ENCODE measurements at regions not wholly inside any gene's neighbourhood (a gene's known extent, or its start where the extent isn't known, plus 50 kb on each side); places are given as distances from the start of the nearest gene placed in this dataset.
"Not testable (repeated sequence)": the region's sequence is repeated elsewhere in the genome, so short reads cannot be mapped to it uniquely, and the experiment has no call there.

GRCh38 chr7:81185072-81185471 is 266.2 kb upstream of the SEMA3C start:
- TF ChIP-seq, protein P1, sequence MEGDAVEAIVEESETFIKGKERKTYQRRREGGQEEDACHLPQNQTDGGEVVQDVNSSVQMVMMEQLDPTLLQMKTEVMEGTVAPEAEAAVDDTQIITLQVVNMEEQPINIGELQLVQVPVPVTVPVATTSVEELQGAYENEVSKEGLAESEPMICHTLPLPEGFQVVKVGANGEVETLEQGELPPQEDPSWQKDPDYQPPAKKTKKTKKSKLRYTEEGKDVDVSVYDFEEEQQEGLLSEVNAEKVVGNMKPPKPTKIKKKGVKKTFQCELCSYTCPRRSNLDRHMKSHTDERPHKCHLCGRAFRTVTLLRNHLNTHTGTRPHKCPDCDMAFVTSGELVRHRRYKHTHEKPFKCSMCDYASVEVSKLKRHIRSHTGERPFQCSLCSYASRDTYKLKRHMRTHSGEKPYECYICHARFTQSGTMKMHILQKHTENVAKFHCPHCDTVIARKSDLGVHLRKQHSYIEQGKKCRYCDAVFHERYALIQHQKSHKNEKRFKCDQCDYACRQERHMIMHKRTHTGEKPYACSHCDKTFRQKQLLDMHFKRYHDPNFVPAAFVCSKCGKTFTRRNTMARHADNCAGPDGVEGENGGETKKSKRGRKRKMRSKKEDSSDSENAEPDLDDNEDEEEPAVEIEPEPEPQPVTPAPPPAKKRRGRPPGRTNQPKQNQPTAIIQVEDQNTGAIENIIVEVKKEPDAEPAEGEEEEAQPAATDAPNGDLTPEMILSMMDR (IDR thresholded peaks at IDR 0.05): no peak
- Histone ChIP-seq H3K4me3 (no peak overlapping the region), H3K27ac (no peak overlapping the region)
- no peak for DNase-seq (ENCODE audit: low spot score)

- Histone ChIP-seq H3K27ac (no peak overlapping the region), H3K4me3 (no peak overlapping the region)
- TF ChIP-seq, protein P1 (IDR thresholded peaks at IDR 0.05): no peak
- no peak for DNase-seq (ENCODE audit: low spot score)
Observed at GRCh38 chr7:81183326-81183725, 264.5 kb upstream of the SEMA3C start.

DNA sequence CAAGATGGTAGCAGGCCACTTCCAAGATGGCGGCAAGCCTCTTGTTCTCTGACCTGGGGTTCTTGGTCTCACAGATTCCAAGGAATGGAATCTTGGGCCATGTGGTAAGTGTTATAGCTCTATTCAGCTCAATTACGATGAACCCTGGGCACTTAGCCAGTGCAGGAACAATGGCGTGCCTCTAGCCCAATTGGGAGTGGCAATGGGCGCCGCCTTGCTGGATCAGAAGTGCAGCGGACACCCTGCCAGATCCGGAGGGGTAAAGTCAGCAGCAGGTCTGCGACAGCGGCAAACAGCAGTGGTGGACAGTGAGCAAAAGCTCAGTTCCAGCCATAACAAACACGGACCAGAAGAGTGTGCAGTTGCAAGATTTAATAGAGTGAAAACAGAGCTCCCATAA is 263.2 kb upstream of the SEMA3C start:
- H3K27ac ChIP-seq; H3K4me3 ChIP-seq; DNase-seq (ENCODE audit: low spot score): not testable (repeated sequence)

GRCh38 chr7:81181066-81181465 is 262.2 kb upstream of the SEMA3C start:
- TF ChIP-seq, protein P1 (IDR thresholded peaks at IDR 0.05): no peak
- DNase-seq (ENCODE audit: low spot score): no peak
- H3K4me3 ChIP-seq: no peak overlapping the region
- no peak overlapping the region for H3K27ac ChIP-seq

DNA sequence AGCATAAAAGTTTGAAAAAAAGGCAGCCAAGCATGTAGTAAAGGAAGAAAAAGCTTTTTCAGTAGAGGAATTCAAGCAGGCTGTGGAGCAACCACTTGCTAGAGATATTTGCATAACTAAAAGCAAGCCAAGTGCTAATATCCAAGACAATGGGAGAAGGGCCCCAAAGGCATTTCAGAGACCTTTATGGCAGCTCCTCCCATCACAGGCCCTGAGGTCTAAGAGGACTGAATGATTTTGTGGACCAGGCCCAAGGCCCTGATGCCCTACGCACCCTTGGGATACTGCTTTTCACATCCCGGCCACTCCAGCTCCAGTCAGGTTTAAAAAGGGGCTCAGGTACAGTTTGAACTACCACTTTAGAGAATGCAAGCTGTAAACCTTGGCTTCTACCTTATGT is 261.7 kb upstream of the SEMA3C start:
- TF ChIP-seq, protein P1 (IDR thresholded peaks at IDR 0.05): no peak

DNA sequence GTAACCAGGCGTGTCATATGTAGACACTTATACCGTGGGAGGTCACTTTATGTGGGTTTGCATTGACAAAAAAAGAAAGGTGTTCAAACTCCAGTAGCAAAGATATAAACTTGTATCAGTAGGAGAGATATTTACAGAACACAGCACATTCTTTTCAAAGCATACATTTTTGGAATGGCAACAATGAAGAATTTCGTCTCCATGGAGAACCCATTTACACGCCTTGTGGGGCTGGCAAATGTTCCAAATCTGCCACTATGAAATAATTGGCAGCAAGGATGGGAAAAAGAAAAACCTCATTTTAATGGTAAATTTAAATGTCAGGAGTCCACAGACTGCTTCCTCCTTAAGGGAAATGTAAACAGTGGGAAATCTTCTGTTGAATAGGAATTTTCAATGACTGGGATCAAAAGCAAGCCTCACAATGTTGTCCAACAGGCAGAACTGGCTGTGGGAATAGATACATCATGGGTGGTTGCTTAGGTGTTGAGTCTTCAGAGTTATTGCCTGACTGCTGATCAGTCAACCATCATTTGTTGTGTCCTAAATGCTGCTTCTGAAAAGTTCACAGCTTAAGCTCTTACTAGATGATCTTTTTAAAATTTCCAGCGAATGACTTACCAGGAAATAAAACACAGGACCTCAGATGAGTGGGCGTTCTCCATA is 256.6 kb upstream of the SEMA3C start:
- Histone ChIP-seq H3K27ac (no peak overlapping the region), H3K4me3 (no peak overlapping the region)
- TF ChIP-seq, protein P1 (IDR thresholded peaks at IDR 0.05): no peak
- DNase-seq (ENCODE audit: low spot score): no peak

More for the DNA sequence above, 261.7 kb upstream of the SEMA3C start:
- DNase-seq (ENCODE audit: low spot score): no peak
- H3K27ac ChIP-seq: no peak overlapping the region
- H3K4me3 ChIP-seq: no peak overlapping the region

DNA sequence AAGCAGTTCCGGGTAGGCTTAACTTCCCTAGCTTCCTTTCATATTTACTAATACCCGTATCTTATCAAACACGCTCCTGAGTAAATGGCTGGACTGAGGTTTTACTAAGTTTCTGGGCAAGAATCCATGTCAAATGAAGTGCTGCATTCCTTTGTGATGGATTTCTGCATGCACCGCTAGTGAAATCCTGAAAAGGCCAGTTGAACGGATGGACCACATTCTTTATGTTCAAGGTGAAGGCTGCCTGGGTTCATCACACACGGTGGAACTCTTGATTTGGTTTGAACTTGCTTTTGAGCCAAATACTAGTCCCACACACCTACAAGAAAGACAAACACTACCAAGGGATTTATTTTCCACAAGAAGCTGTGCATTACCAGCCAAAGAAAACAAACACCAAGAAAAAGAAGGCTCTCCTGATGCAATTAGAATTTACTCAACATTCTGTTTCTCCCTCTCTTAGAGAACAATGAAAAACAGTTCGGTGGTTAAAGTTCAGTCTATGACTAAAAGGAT is 255.0 kb upstream of the SEMA3C start:
- Histone ChIP-seq H3K4me3 (peak overlapping the region; percentile 41), H3K27ac (no peak overlapping the region)
- TF ChIP-seq, protein P1 (IDR thresholded peaks at IDR 0.05): no peak
- DNase-seq (ENCODE audit: low spot score): no peak

Data from coronary artery (tissue), 2 donors.